K562 (cell line): ENCODE measurements at regions not wholly inside any gene's neighbourhood (a gene's known extent, or its start where the extent isn't known, plus 50 kb on each side); places are given as distances from the start of the nearest gene placed in this dataset.

Experiments
- HNRNPLL ChIP-seq: fragments of 200-400 bp; formaldehyde crosslinking; IDR thresholded peaks from 2 replicates; pipeline ENCODE4 v1.6.1; 2017; ENCODE audit warnings: low read length, low read depth, mild to moderate bottlenecking; ENCODE audit not compliant: poor library complexity, severe bottlenecking
- RBBP5 ChIP-seq: fragments of 200-600 bp; sonication (generic); IDR thresholded peaks from 2 replicates; pipeline ENCODE4 v1.6.1; 2012; ENCODE audit warnings: borderline replicate concordance, mild to moderate bottlenecking, low read length, control low read depth, inconsistent platforms; ENCODE audit not compliant: insufficient read depth, poor library complexity, severe bottlenecking
- TF ChIP-seq, protein P1 (sequence below): sonication (generic); formaldehyde crosslinking; IDR thresholded peaks from 2 replicates; pipeline ENCODE4 v1.9.0; 2022; ENCODE audit warnings: mild to moderate bottlenecking, missing genetic modification reagents
- TF ChIP-seq, protein P2 (sequence below), 3 experiments: IDR thresholded peaks in 2 of 3; conservative IDR thresholded peaks in 1 of 3; 2 replicates each; pipeline ENCODE4 v1.5.1; 2011 to 2012; ENCODE audit warnings: low read length in 3 of 3, mild to moderate bottlenecking in 3 of 3, control low read depth in 2 of 3, improper control_type of control experiment in 1 of 3, inconsistent platforms in 1 of 3, low read depth in 1 of 3, mixed read lengths in 1 of 3, moderate library complexity in 1 of 3; ENCODE audit not compliant: insufficient read depth in 2 of 3

DNA sequence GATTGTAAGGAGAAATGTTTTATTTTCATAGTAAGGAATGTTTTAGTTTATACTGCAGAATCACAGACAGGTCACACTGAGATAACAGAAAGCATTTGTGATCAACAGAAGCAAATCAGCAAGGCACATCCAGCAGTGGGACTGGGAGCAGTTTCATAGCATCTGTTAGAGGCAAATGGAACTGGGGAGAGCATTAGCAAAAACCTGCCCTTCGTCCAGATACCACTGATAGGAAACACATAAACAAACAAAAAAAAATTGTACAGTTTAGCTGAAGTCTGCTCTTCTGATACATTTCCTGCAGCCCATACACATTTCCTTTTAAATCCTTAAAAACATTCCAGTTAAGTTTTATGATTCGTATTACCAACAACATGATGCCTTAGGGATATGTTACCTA, 374.3 kb downstream of the PCDH7 start:
- TF ChIP-seq, protein P1, sequence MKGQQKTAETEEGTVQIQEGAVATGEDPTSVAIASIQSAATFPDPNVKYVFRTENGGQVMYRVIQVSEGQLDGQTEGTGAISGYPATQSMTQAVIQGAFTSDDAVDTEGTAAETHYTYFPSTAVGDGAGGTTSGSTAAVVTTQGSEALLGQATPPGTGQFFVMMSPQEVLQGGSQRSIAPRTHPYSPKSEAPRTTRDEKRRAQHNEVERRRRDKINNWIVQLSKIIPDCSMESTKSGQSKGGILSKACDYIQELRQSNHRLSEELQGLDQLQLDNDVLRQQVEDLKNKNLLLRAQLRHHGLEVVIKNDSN (CRISPR knock-in tag) = no peak
- TF ChIP-seq, protein P2, sequence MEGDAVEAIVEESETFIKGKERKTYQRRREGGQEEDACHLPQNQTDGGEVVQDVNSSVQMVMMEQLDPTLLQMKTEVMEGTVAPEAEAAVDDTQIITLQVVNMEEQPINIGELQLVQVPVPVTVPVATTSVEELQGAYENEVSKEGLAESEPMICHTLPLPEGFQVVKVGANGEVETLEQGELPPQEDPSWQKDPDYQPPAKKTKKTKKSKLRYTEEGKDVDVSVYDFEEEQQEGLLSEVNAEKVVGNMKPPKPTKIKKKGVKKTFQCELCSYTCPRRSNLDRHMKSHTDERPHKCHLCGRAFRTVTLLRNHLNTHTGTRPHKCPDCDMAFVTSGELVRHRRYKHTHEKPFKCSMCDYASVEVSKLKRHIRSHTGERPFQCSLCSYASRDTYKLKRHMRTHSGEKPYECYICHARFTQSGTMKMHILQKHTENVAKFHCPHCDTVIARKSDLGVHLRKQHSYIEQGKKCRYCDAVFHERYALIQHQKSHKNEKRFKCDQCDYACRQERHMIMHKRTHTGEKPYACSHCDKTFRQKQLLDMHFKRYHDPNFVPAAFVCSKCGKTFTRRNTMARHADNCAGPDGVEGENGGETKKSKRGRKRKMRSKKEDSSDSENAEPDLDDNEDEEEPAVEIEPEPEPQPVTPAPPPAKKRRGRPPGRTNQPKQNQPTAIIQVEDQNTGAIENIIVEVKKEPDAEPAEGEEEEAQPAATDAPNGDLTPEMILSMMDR (IDR thresholded peaks at IDR 0.05 in 2 of 3, conservative IDR thresholded peaks at IDR 0.05 in 1 of 3; ENCODE audit: insufficient read depth in 2 of 3, low read depth in 1 of 3, low read length in 3 of 3) = no peak
- TF ChIP-seq RBBP5 = no peak
- no peak for TF ChIP-seq HNRNPLL
